ENCODE measurements at regions not wholly inside any gene's neighbourhood (a gene's known extent, or its start where the extent isn't known, plus 50 kb on each side); places are given as distances from the start of the nearest gene placed in this dataset.

DNA sequence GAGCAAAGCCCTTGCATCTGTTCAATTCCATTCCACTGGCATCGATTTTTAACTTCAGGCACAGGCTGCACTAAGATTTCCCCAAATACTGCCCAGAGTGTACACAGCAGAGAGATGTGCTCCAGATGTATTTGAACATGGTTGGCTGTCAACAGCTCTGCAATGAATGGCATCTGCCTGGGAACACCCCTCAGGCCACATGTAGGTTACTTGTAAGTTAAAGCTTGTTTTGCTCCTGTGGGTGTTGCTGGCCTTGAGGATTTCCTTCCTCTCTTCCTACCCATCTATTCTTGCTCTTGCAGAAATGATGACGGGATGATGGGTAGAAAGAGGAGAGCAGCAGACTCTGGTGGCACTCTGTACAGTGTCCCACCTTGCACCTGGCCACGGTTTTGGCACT lies 69.3 kb upstream of the HELT start (continued):
- no peak for TF ChIP-seq ZNF70 (CRISPR knock-in tag; IDR thresholded peaks at IDR 0.05)
- TF ChIP-seq ISL1 (CRISPR knock-in tag; IDR thresholded peaks at IDR 0.05) = no peak

DNA sequence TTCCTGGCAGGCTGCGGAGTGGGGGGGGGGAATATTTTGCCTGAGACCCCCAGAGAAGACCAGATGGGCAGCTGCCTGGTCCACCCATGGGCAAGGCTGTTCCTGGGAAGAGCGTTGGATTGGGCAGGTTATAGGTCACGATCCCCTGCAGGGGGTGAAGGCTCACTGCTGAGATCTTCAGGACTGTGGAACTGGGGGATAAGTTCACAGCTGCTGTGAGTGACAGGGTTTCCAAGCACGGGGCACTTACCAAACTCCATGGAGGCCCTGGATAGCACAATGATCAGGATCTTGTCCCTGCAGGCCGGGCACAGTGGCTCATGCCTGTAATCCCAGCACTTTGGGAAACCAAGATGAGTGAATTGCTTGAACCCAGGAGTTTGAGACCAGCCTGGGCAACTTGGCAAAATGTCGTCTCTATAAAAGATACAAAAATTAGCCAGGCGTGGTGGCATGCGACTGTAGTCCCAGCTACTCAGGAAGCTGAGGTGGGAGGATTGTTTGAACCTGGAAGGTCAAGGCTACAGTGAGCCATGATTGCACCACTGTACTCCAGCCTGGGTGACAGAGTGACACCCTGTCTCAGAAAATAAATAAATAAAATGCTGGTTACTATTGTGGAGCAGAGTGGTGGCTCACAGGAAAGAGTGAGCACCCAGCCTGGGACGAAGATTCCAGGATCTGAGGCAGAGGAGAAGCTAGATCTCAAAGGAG lies 68.0 kb upstream of the HELT start:
- TF ChIP-seq ZC3H10 (CRISPR knock-in tag; IDR thresholded peaks at IDR 0.05) = no peak
- ATAC-seq = no peak

DNA sequence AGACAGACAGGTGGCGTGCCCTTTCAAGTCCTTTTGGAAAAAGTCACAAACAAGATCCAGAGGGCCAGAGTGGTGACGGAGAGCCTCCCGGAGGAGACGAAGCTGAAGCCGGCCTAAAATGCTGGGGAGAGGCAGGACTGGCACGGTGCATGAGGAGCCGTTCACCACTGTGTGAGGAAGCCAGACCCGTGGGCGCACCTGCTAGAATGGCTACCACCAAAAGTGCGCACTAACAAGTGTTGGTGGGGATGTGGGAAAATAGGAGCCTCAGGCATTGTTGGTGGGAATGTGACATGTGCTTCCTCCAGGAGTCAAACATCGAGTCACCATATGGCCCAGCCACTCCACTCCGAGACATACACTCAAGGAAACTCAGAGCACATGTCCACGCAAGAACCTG lies 67.4 kb upstream of the HELT start:
- no peak for ATAC-seq
- TF ChIP-seq OSR1 (CRISPR knock-in tag; IDR thresholded peaks at IDR 0.05) (no peak), ISL1 (CRISPR knock-in tag; IDR thresholded peaks at IDR 0.05) (no peak), RARB (CRISPR knock-in tag; IDR thresholded peaks at IDR 0.05) (no peak), GLIS3 (CRISPR knock-in tag; IDR thresholded peaks at IDR 0.05) (no peak), CSDC2 (CRISPR knock-in tag; IDR thresholded peaks at IDR 0.05) (no peak), ZFP3 (CRISPR knock-in tag; IDR thresholded peaks at IDR 0.05) (no peak), ARNTL (CRISPR knock-in tag; IDR thresholded peaks at IDR 0.05; ENCODE audit: borderline replicate concordance, low read depth) (no peak), ZNF8 (CRISPR knock-in tag; IDR thresholded peaks at IDR 0.05) (no peak), PPARA (CRISPR knock-in tag; IDR thresholded peaks at IDR 0.05; ENCODE audit: borderline replicate concordance) (no peak), ESRRG (CRISPR knock-in tag; IDR thresholded peaks at IDR 0.05) (no peak), ZFP30 (CRISPR knock-in tag; IDR thresholded peaks at IDR 0.05) (no peak), ZNF565 (CRISPR knock-in tag; conservative IDR thresholded peaks at IDR 0.05; ENCODE audit: low read depth) (no peak), SNAI2 (CRISPR knock-in tag; IDR thresholded peaks at IDR 0.05) (no peak), TCF4 (CRISPR knock-in tag; IDR thresholded peaks at IDR 0.05; ENCODE audit: borderline replicate concordance) (no peak), ZC3H10 (CRISPR knock-in tag; IDR thresholded peaks at IDR 0.05) (no peak), BACH2 (CRISPR knock-in tag; IDR thresholded peaks at IDR 0.05; ENCODE audit: borderline replicate concordance) (no peak)
- TF ChIP-seq, protein P1, sequence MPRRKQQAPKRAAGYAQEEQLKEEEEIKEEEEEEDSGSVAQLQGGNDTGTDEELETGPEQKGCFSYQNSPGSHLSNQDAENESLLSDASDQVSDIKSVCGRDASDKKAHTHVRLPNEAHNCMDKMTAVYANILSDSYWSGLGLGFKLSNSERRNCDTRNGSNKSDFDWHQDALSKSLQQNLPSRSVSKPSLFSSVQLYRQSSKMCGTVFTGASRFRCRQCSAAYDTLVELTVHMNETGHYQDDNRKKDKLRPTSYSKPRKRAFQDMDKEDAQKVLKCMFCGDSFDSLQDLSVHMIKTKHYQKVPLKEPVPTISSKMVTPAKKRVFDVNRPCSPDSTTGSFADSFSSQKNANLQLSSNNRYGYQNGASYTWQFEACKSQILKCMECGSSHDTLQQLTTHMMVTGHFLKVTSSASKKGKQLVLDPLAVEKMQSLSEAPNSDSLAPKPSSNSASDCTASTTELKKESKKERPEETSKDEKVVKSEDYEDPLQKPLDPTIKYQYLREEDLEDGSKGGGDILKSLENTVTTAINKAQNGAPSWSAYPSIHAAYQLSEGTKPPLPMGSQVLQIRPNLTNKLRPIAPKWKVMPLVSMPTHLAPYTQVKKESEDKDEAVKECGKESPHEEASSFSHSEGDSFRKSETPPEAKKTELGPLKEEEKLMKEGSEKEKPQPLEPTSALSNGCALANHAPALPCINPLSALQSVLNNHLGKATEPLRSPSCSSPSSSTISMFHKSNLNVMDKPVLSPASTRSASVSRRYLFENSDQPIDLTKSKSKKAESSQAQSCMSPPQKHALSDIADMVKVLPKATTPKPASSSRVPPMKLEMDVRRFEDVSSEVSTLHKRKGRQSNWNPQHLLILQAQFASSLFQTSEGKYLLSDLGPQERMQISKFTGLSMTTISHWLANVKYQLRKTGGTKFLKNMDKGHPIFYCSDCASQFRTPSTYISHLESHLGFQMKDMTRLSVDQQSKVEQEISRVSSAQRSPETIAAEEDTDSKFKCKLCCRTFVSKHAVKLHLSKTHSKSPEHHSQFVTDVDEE (CRISPR knock-in tag; IDR thresholded peaks at IDR 0.05) = no peak
- TF ChIP-seq, protein P2, sequence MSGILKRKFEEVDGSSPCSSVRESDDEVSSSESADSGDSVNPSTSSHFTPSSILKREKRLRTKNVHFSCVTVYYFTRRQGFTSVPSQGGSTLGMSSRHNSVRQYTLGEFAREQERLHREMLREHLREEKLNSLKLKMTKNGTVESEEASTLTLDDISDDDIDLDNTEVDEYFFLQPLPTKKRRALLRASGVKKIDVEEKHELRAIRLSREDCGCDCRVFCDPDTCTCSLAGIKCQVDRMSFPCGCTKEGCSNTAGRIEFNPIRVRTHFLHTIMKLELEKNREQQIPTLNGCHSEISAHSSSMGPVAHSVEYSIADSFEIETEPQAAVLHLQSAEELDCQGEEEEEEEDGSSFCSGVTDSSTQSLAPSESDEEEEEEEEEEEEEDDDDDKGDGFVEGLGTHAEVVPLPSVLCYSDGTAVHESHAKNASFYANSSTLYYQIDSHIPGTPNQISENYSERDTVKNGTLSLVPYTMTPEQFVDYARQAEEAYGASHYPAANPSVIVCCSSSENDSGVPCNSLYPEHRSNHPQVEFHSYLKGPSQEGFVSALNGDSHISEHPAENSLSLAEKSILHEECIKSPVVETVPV (CRISPR knock-in tag; IDR thresholded peaks at IDR 0.05) = no peak
- TF ChIP-seq, protein P3, sequence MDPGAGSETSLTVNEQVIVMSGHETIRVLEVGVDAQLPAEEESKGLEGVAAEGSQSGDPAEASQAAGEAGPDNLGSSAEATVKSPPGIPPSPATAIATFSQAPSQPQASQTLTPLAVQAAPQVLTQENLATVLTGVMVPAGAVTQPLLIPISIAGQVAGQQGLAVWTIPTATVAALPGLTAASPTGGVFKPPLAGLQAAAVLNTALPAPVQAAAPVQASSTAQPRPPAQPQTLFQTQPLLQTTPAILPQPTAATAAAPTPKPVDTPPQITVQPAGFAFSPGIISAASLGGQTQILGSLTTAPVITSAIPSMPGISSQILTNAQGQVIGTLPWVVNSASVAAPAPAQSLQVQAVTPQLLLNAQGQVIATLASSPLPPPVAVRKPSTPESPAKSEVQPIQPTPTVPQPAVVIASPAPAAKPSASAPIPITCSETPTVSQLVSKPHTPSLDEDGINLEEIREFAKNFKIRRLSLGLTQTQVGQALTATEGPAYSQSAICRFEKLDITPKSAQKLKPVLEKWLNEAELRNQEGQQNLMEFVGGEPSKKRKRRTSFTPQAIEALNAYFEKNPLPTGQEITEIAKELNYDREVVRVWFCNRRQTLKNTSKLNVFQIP (CRISPR knock-in tag; IDR thresholded peaks at IDR 0.05; ENCODE audit: borderline replicate concordance, low read depth) = no peak
- TF ChIP-seq, protein P4, sequence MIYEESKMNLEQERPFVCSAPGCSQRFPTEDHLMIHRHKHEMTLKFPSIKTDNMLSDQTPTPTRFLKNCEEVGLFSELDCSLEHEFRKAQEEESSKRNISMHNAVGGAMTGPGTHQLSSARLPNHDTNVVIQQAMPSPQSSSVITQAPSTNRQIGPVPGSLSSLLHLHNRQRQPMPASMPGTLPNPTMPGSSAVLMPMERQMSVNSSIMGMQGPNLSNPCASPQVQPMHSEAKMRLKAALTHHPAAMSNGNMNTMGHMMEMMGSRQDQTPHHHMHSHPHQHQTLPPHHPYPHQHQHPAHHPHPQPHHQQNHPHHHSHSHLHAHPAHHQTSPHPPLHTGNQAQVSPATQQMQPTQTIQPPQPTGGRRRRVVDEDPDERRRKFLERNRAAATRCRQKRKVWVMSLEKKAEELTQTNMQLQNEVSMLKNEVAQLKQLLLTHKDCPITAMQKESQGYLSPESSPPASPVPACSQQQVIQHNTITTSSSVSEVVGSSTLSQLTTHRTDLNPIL (CRISPR knock-in tag; IDR thresholded peaks at IDR 0.05; ENCODE audit: low read depth) = no peak

DNA sequence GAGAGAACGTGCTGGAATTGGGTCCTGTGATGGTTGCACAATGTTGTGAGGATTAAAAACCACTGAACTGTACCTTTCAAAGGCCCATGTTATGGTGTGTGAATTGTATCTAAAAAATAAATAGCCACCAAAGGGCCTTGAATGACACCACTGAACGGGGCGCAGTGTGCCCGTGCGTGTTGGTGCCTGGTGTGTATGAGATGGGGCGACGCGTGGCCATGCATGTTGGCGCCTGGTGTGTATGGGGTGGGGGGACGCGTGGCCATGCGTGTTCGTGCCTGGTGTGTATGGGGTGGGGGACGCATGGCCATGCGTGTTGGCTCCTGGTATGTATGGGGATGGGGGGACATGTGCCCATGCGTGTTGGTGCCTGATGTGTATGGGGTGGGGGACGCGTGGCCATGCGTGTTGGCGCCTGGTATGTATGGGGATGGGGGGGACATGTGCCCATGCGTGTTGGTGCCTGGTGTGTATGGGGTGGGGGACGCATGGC lies 66.6 kb upstream of the HELT start:
- no peak for TF ChIP-seq CSDC2 (CRISPR knock-in tag; IDR thresholded peaks at IDR 0.05)
- TF ChIP-seq, protein P1 (CRISPR knock-in tag; IDR thresholded peaks at IDR 0.05) = no peak
- TF ChIP-seq ZFP30 (CRISPR knock-in tag; IDR thresholded peaks at IDR 0.05) = no peak
- TF ChIP-seq ARNTL (CRISPR knock-in tag; IDR thresholded peaks at IDR 0.05; ENCODE audit: borderline replicate concordance, low read depth) = no peak
- no peak for ATAC-seq

All from SK-N-SH treated with all-trans-retinoic acid at 6 μM for 48 hours (cell line).